GM19452 (cell line): ENCODE measurements at regions not wholly inside any gene's neighbourhood (a gene's known extent, or its start where the extent isn't known, plus 50 kb on each side); places are given as distances from the start of the nearest gene placed in this dataset.
"Not testable (repeated sequence)": the region's sequence is repeated elsewhere in the genome, so short reads cannot be mapped to it uniquely, and the experiment has no call there.

ENCODE experiments used
- ATAC-seq: cut with Tn5 transposase; IDR thresholded peaks from one replicate; pipeline ENCODE4 v1.9.1; 2021; ENCODE audit not compliant: unreplicated experiment

GRCh38 chrX:7542587-7543380 is 300.2 kb upstream of the VCX start:
- no peak for ATAC-seq

GRCh38 chrX:7522860-7523259 is 320.1 kb upstream of the VCX start:
- no peak for ATAC-seq

GRCh38 chrX:7515681-7516413 is 327.1 kb upstream of the VCX start:
- ATAC-seq = no peak

- no peak for ATAC-seq
Observed at GRCh38 chrX:7514871-7515599, 327.9 kb upstream of the VCX start.

GRCh38 chrX:7512845-7513244 is 330.1 kb upstream of the VCX start:
- no peak for ATAC-seq

- ATAC-seq = no peak
Observed at GRCh38 chrX:7503251-7503650, 339.7 kb upstream of the VCX start.

- no peak for ATAC-seq
Observed at GRCh38 chrX:7500386-7500785, 342.6 kb upstream of the VCX start.

GRCh38 chrX:7486505-7486904 is 338.6 kb upstream of the PUDP start:
- no peak for ATAC-seq

GRCh38 chrX:7485061-7485460 is 337.1 kb upstream of the PUDP start:
- ATAC-seq = no peak

GRCh38 chrX:7480721-7481120 is 332.8 kb upstream of the PUDP start:
- ATAC-seq = no peak

- ATAC-seq = no peak
Observed at GRCh38 chrX:7462110-7462509, 314.2 kb upstream of the PUDP start.

- not testable (repeated sequence) for ATAC-seq
Observed at GRCh38 chrX:7461051-7461450, 313.1 kb upstream of the PUDP start.

GRCh38 chrX:7447801-7448499 is 300.0 kb upstream of the PUDP start:
- ATAC-seq = no peak

- ATAC-seq = no peak
Observed at GRCh38 chrX:7446815-7447214, 298.9 kb upstream of the PUDP start.

- ATAC-seq = peak; percentile 100
Observed at GRCh38 chrX:7444967-7445366, 297.0 kb upstream of the PUDP start.

GRCh38 chrX:7441586-7441985 is 293.6 kb upstream of the PUDP start:
- ATAC-seq = no peak

GRCh38 chrX:7435822-7436221 is 287.9 kb upstream of the PUDP start:
- ATAC-seq = no peak

- no peak for ATAC-seq
Observed at GRCh38 chrX:7432901-7433300, 284.9 kb upstream of the PUDP start.

GRCh38 chrX:7420717-7421116 is 272.8 kb upstream of the PUDP start:
- no peak for ATAC-seq

GRCh38 chrX:7414753-7415152 is 266.8 kb upstream of the PUDP start:
- no peak for ATAC-seq

- no peak for ATAC-seq
Observed at GRCh38 chrX:7412840-7413239, 264.9 kb upstream of the PUDP start.
